Right forelimb (tissue), 1 donor: ENCODE measurements at regions not wholly inside any gene's neighbourhood (a gene's known extent, or its start where the extent isn't known, plus 50 kb on each side); places are given as distances from the start of the nearest gene placed in this dataset.

Experiments
- DNase-seq: peaks from one replicate; pipeline ENCODE4 v3.0.0-alpha.2; 2018

DNA sequence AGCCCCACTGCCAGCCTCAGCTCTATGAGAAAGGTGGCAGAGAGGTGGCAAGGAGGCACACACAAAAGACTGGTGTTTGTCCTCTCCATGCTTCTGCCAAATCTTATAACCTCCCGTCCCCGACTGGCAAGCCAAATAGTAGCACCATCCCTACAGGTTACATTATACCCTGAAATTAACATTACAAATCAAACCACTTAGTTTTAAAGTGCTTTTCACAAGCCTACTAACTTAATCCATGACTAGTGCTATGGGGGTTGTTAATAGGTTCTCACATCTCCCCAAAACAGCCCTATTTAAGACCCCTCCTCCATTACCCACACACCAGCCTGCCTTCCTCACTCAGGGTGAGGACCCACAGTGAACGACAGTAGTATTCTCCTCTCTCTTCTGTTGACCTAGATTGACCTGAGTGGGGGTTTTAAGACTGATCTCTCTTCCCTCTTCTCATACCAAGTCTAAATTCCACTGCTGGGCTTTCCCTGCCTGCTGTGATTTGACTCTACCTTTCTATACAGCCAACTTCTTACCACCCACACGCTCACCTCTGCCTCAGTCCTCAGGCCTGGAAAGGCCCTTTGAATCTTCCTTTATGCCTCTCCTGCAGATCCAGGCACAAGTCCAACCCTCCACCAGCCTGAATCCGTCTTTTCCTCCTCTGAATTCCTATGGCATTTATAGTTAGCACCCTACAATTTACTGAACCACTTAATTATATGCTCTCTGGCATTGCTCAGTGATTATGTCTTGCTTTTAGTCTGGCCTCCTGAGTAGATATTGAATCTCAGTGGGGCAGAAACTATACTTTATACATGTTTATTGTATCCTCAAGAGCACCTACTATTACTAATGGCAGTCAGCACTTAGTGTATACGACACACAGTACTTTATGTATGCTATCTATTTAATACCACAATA lies 116.1 kb downstream of the TMEM174 start:
- no peak for DNase-seq

DNA sequence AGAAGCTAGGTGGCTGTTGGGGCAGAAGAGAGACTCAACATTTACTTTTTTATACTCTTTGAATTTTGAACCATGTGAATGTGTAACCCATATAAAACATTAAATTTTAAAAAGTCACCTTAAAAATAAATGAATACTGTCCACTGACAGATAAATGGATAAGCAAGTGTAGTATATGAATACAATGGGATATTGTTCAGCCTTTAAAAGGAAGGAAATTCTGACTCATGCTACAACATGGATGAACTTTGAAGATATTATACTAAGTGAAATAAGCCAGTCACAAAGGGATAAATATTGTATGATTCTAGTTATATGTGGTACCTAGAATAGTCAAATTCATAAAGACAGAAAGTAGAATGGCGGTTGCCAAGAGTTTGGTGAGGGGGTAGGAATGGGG lies 113.9 kb downstream of the TMEM174 start:
- no peak for DNase-seq

DNA sequence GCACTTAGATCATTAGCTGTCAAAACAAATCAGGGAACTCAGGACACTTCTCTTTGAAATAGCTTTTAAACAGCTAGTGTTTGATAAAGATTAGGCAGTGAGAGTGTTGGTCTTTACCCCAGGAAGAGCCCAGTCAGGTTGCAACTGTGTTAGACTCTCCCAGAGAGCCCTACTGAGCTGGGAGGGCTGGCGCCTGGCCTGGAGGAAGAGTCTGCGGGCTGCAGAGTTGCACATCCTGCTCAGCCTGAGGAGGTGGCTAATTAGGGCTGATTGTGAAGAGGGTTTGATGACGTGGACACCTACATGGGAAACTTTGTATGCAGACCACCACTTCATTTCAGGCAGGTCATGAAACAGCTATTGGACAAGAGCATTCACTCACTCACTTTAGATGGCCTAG lies 112.0 kb downstream of the TMEM174 start:
- DNase-seq = no peak

DNA sequence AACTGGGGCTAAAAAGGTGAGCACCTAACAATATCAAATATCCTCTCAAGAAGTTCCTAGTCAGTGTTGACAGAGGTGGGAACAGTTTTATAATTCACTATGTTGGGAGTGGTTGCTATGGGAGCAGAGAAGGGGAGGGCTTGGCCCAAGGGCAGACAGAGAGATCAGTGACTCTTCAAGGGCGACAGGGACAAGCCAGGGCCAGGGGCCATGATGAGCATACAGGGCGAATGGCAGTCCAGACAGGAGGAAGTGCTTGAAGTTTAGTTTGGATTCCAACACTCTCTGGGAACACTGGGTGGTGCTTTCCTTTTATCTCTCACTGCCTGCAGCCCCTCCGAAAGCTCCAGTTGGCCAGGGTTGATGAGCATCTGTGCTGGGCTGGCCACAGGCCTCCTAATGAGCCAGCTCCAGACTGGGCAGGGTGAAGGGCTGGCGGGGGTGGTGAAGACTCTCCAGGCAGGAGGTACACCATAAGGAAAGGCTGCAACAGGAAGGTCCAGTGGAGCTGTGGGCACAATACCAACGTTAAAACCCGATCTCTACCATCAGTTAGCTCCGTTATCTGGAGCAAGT lies 111.3 kb downstream of the TMEM174 start:
- DNase-seq = no peak

DNA sequence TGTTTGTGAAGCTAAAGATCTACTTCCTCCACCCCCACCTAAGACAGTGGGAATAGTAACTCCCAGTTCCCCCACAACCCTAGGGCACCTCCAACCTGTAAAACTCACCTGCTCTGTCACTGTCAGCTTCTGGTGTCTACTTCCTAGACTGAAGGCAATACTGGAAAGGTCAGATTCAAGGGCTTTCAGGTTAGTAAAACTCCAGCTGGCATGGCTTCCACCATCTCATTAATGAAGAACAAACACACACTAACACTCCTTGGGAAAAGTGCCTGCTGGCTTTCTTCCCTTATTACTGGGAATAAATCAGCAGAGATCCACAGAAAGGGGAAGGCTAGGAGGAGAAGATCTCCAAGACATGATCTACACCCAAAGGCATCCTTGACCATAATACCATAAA lies 109.9 kb downstream of the TMEM174 start:
- no peak for DNase-seq

DNA sequence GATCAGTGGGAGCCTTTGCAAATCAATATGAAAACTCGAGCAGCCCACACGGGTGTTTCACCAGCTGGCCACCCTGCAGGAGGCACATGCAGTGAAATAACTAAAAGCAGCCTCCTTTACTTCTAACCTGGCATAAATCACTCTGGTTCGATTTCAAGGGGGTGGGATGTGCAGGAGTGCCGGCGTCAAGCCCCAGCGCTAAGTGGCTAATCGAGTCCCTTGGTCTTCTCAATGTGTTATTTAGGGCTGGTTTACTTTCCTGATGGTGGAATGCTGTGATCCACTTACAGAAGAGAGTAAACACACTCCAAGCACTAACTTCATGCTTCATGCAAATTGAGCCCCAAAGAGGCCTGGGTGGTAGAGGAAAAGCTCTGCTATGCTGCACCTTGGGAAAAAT lies 109.4 kb downstream of the TMEM174 start:
- DNase-seq = no peak

DNA sequence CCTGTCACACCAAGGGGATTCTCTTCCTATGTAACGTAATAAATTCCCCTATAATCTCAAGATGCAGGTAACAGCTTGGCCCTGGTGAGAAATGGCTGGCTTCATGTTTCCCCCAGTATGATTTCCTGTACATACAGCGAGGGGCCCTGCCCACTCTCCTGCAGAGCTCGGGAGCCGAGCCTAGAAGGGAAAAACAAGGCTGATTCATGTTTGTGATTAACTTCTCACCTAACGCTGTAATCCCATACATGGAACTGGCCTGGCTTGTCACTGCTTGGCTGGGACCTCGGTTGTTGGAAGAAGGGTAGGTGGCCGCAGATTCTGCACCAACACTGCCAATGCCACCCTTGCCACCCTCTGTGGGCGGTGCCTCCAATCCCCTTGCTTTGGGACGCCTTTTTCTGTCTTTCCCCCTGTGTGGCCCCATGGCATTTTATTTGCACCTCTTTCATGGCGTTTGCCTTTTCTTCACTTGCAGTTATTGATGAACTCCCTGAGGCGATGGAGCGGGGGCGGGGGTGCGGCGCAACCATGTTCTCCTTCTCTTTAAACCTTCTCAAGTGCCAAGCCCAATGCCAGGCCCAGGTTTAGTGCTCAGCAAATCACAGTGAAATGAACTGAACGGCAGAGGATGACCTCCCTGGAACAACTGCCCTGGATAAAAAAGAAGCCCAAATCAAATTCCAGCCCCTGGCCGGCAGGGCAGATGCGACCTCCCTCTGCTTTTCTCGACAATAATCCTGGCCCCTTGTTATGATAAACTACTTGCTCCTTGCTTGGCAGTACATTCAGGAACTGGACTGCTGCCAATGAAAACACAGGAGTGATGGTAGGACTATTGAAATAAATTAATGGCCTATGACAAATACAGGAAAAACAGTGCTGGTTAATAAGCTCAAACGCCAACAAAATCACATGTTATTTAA lies 108.1 kb downstream of the TMEM174 start:
- no peak for DNase-seq

DNA sequence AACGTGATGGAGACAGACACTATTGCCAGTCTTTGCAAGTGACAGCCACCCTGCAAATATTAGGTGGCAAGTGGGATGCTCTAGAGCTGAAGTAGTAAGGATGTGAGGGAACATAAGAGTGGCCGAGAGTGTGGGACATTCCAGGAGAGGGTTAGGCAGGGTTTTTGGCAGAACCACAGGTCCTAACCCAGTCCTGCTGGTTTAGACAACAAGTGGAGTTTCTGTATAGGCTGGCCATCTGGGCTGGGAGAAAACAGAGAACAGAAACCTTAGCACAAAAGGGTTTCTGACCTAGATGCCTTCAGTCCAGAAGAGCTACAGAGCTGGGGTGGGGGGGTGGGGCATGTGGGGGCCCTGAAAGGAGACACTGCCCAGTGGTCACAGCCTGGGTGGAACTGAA lies 107.4 kb downstream of the TMEM174 start:
- DNase-seq = no peak

DNA sequence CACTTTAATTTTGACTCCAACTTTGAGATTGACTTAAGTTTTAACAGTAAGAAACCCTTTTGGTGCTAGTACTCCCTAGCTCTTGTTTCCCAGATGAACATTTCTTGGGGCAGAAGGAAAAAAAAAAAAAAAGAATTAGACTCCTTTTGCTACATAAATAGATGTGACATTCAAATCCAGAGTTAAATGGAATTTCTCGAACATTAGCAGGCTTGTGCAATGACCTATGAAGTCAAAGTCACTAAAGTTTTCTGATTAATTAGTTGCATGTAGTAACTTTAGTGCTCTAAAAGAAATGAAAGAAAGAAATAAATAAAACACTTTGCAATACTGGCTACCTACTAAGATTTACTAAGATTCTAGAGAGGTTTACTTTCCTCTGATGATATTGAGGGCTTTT lies 106.8 kb downstream of the TMEM174 start:
- no peak for DNase-seq

DNA sequence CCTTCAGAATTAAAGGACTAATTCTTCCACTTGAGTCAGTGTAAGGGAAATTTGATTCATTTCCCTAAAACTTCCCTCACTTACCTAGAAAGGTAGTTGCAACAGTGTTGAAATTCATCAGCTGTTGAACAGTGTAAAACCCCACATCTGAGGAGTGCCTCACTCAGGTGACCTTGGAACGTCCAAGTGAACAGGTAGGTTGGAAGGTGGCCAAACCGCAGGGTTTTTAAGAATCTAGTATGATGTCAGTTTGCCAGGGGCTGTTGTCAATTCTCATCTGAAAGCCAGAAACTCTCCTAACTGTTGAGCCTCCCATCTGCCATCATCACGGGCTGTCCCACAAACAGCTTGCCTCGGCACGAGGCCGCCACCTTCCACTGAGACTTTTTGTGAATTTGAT lies 105.7 kb downstream of the TMEM174 start:
- no peak for DNase-seq

DNA sequence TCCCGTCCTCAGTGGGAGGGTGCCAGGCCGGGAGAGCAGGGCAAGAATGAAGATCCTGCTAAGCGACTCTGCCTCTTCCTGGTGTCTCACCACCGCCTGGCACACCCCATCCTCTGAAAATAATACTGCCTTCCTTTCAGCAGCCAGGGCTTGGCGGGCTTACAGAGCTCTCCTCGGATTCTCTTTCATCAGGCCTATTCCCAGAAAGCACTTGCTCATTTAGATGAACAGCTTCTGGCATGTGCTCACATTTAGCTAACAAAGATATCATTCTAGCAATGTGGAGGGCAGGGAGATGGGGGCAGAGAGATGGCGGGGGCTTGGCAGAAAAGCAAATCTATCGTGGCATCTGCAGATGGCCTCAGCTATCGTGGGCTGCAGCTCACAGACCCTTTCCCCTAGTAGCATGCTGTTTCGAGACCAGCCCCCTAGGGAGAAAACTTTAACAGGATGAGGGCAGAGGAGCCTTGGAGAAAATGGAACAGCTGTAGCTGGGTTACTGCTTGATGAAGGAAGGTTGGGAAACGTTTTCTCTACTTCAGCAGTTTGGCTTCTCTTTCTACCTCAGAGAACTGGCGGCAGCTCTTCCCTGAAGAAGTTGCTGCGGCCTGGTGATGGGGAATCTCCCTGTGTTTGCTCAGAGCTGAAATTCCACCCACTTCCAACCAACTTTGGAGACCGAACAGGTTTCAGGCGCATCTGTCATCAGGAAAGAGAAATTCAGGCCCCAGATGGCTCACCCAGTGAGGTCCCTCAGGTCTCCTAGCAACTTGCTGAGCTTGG lies 102.1 kb downstream of the TMEM174 start:
- DNase-seq = no peak

DNA sequence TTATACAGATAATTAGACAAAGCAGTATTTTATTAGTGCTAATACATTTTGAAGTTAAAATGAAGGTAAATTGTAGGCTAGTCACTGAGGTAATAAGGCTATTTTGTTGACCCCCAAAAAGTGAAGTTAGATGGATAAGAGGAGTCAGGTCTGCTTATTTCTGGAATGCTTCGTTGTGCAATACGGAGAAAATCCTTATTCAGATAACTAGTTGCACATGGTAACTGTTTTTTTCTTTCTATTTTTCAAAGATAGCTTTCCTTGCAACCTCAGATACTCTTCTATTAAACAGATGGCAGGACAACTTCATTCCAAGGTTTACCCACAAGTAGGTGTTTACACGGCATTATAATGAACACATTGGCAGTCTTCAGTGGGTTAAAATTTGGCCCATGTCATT lies 101.1 kb downstream of the TMEM174 start:
- DNase-seq = no peak

DNA sequence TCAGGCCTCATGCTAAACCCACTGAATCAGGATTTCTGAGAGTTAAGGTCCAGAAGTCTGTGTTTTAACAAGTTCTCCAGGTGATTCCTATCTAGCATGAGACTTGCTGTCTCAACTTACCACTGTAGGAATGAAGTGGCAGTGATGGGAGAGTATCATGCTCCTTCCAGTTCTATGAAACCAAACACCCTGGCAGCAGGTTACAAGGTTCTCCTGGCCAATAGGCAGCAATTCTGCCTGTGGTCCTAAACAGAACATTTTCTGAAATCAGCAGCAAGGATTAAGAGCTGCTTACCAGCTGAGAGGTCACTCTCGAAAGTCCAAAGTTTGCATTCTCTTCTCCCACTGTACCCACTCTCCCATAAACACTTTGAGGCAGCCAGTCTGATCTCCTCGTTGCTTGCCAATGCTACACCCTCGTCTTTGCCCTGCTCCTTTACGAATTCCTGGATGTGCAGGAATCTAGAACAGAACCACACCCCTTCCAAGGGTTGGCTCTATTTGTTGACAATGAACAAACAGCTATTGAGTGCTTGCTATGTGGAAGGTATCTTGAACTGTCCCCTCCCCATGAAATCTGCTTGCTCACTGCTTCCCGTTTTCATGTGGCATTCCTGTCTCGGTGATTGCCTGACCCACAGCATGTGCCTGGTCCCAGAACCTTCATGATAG lies 100.5 kb downstream of the TMEM174 start:
- no peak for DNase-seq

DNA sequence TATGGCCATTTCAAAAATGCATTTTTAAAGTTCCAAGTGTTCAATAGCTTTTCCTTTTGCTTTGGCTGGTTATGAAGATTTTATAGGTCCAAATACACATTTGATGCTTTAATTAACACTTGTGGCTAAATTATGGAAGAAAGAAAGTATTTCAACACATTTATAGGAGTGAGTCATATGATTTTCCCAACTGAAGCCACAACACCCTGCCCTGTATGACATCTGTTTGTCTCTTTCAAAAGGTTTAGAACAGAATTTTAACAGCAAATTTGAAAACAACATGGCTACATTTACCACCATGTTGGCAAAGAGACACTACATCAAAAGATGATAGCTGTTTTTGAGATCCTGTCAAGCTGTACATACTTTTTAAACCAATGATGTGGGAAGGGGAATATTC lies 99.4 kb downstream of the TMEM174 start:
- no peak for DNase-seq

DNA sequence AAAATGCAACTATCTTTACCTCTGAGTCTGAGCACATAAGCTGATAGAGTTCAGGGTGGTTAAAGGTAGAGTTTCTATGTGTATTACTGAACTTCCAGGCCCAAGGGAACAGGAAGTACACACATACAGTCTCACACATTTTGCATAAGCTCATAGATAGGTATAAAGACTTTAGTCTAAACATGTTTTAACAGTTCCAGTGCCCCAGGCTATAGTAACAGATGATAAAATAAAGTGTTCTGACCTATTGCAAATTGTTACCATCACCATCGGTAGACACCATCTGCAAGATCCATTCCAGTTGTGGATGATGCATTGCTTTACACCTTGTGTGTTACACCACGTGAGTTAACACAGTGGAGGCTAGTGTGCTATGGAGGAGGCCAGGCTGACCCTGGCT lies 95.8 kb downstream of the TMEM174 start:
- no peak for DNase-seq

DNA sequence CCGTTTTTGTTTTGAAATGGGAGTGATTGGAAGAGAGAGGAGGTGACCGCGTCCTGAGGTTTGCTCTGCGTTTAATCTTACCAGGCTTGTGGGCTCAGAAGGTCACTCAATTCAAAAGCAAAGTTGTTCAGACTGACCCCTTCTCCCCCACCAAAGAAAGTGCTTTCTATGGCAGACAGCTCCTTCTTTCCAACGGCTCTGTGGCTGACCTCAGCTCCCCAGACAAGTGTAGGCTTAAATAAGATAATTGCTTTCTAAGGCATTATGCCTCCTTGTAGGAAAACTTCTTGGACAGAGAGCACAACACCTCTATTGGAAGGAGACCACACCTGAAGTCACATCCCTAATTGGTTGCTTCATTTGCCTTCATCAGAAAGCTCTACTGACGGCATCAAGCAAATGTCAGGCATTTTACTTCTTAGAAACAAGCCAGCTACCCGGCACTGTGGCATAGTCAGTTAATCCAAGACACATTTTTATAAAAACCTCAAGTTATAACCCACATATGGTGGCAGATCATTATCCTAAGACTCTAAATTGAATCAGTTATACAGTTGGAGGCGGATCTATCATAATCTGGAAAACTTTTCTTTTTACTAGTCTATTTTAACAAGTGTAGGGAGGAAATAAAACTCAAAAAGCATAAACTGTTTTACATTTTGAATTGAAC lies 94.9 kb downstream of the TMEM174 start:
- DNase-seq = no peak

DNA sequence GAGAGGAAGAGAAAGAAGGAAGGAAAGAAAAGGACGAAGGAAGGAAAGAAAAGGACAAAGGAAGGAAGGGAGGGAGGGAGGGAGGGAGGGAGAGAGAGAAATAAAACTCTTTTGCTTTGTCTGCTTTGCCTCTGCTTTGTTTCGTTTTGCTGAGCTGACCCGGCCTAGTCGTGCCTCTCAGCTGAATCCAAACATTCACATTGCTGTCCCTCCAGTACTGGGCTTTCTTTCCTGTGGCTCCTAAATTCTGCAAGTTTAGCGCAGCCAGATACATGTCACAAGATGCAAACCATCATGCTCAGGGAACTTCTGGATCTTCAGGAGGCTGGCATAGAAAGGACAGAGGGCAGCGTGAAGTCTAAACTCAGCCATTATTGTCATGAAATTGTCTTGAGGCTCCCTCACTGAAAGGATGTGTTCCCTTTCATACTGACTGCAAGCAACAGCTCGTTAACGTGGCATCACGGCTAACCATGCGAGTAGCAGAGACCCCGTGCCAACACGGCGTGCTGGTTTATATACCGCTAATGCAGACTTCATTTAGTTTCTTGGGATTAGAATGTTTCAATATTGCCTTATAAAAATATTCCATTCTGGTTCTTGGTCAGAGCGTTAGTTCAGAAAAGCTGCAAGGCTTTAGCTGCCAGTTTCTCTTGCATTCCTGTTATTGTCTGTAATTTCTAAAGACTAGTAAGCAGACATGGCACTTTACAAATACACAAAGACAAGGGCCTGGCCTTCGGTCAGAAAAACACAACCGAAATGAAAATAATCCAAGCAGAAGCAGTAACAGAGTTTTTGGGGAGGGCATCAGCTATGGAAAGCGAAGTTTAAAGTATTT lies 94.2 kb downstream of the TMEM174 start:
- DNase-seq = no peak

DNA sequence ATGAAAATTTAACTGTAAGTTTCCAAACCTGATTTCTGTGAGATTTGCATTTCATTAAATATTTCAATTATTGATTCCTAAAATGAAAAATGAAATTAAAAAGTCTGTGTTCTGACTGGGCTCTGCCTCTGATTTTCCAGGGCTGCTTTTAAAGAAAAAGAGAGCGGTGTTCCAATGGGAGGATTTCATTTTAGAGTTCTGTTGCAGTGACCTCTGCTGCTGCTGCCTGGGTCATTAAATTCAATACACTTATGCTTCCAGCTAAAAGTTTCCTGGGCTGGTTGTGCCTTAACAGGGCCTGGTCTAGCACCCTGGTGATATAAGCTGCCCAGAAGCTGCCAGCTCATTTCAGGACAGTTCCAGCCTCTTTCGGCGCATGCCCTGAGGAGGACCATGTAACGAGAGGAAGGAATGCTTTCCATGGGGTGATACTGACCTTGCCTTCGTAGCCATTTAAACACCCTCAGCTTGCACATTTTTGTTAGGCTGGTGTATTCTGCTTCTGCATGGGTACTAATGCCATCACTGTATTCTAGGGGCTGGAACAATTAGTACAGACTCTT lies 93.3 kb downstream of the TMEM174 start:
- DNase-seq = no peak

DNA sequence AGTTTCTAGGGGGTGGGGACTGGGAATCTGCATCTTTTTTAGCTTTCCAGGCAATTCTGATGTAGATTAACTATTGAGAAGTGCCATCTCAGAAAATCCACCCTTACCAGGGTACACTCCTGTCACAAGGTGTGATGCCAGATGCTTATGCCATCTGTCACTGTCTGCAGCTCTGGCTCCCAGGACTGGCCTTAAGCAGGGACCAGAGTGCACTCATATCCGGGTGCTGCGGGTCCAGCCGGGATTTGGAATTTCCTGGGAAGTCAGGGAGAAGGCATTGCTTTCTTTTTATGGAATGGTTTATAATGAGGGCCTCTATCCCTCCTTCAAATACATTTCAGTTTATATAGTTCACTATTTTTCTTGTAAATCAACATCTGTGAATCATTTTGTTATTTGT lies 92.6 kb downstream of the TMEM174 start:
- no peak for DNase-seq

DNA sequence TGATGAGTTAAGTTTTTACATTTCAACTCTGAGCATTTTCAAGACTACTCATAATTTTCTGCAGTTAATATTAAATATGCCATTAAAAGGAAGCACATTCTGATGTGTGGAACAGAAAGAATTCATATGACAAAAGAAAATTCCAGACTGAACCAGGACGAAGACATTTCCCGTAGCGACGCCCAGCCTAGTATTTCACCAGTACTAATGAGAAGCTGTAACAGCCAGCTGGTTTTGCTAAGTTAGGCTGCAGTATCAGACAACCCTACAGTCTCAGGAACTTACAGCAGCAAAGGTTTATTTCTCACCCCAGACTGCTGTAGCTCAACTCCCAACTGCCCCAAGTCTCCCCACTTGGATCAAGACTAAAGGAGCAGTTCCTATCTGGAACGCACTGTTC lies 91.6 kb downstream of the TMEM174 start:
- DNase-seq = no peak
